Natural killer cell treated with Interleukin-12 subunit alpha and Interleukin-12 subunit beta and Interleukin-15 and Interleukin-18, amount 100 ng/mL, for 72 hours (primary cell): ENCODE measurements at regions not wholly inside any gene's neighbourhood (a gene's known extent, or its start where the extent isn't known, plus 50 kb on each side); places are given as distances from the start of the nearest gene placed in this dataset.

Source experiments
- ATAC-seq, 2 donors: fragments of 150-1000 bp; cut with Tn5 transposase in 1 of 2; sonication (Bioruptor Pico), chemical (Tn5 transposase) in 1 of 2; 2 replicates each; pipeline ENCODE4 v1.10.0; 2021
- DNase-seq: peaks from one replicate; pipeline ENCODE4 v3.0.0; 2022; ENCODE audit warnings: low spot score
- H3K27ac Mint-ChIP-seq, 2 donors: 1 replicate in 1 of 2; 2 replicates in 1 of 2; pipeline ENCODE4 v1.8.0; 2022; ENCODE audit warnings: mixed read lengths in 2 of 2, mild to moderate bottlenecking in 1 of 2, moderate library complexity in 1 of 2
- H3K27me3 Mint-ChIP-seq, 2 donors: 1 replicate in 1 of 2; 2 replicates in 1 of 2; pipeline ENCODE4 v1.8.0; 2022; ENCODE audit warnings: mixed read lengths in 2 of 2
- H3K36me3 Mint-ChIP-seq: one replicate; pipeline ENCODE4 v1.8.0; 2022; ENCODE audit warnings: mixed read lengths
- H3K4me1 Mint-ChIP-seq, 2 donors: 1 replicate in 1 of 2; 2 replicates in 1 of 2; pipeline ENCODE4 v1.8.0; 2022; ENCODE audit warnings: low read depth in 2 of 2, mixed read lengths in 2 of 2, mild to moderate bottlenecking in 1 of 2
- H3K4me3 Mint-ChIP-seq: one replicate; pipeline ENCODE4 v1.8.0; 2022; ENCODE audit warnings: mixed read lengths
- H3K9me3 Mint-ChIP-seq: 2 replicates; pipeline ENCODE4 v1.8.0; 2022; ENCODE audit warnings: mixed read lengths

DNA sequence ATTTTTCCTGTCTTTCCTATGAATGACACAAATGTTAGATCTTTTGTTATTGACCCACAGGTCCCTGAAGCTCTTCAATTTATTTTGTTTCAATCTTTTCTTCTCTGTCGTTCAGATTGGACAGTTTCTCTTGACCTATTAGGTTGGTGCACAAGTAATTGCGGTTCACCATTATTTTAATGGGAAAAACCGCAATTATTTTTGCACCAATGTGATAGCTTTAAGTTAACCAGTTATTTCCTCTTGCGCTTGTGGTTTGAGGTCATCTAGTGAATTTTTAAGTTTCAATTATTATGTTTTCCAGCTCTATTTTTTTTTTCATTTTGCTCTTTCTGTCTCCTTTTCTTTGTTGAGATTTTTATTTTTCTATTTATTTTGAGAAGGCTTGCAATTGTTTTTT is 399.2 kb downstream of the INHBA start:
- Mint-ChIP-seq H3K9me3 (peaks cover 8% of the 10 kb centered on the region), H3K4me3 (no peak overlapping the region), H3K36me3 (no peaks in the 10 kb centered on the region), H3K27me3 (no peaks in the 10 kb centered on the region), H3K27ac (no peak overlapping the region), H3K4me1 (no peaks in the 10 kb centered on the region)
- ATAC-seq: no peak
- no peak for DNase-seq

DNA sequence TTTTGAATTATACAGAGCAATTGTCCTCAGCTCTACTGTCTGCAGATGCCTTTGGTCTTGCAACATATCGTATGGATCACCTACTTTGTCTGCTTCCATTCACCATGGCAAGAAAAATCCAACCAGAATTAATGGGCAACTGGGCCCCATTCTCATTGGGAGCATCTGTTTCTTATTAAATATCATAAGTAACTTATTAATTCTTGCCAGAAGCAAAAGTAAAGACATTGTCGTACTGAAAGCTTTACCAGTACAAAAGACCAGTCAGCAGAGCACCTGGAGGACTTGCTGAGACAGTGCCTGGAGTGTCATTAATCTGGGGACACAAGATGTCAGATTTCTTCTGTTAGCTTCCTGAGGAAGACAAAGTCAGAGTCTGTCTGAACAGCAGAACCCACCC is 404.5 kb downstream of the INHBA start:
- DNase-seq (no peak), ATAC-seq (no peak)
- Mint-ChIP-seq H3K4me1 (no peaks in the 10 kb centered on the region), H3K9me3 (peaks cover 8% of the 10 kb centered on the region), H3K27ac (no peak overlapping the region), H3K27me3 (no peaks in the 10 kb centered on the region), H3K36me3 (no peaks in the 10 kb centered on the region), H3K4me3 (no peak overlapping the region)

DNA sequence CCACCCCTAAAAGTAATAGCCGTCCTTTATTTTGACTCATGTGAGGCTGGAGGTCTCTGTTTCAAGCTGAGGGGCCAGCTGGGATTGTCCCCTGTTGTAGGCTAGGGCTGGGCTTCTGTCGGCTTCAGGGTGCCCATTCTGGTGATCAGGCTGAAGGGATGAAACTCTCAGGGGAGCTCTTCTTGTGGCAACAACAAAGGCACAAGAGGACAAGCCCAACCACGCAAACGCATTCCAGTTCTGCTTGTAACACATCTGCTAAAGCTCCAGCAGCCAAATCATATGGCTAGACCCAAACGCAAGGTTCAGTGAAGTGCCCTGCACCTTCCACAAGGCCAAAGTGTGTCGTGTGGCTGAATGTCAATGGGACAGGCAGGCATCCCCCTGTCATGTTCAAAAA is 405.7 kb downstream of the INHBA start:
- Mint-ChIP-seq H3K27me3 (no peaks in the 10 kb centered on the region), H3K4me3 (no peak overlapping the region), H3K4me1 (no peaks in the 10 kb centered on the region), H3K36me3 (no peaks in the 10 kb centered on the region), H3K9me3 (peaks cover 9% of the 10 kb centered on the region), H3K27ac (no peak overlapping the region)
- ATAC-seq: no peak
- no peak for DNase-seq

DNA sequence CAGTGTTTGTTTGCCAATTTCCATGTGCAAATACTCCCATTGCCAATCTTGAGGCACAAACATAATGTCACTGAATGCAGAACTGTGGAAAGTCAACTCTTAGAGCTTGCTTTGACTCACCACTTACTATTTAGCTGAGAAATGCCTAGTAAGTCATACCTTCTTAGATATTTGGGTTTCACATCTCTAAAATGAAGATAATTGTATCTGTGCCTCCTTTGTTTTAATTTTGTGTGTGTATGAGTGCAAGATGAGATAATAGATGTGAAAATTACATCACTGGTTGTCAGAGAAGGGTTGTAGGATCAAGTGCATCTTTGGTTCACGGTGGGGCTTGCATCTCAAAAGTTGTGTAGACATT is 407.5 kb downstream of the INHBA start:
- ATAC-seq (no peak), DNase-seq (no peak)
- H3K4me1 Mint-ChIP-seq: no peaks in the 10 kb centered on the region
- H3K36me3 Mint-ChIP-seq: no peaks in the 10 kb centered on the region
- H3K27ac Mint-ChIP-seq: no peak overlapping the region
- no peaks in the 10 kb centered on the region for H3K27me3 Mint-ChIP-seq
- H3K9me3 Mint-ChIP-seq: peaks cover 9% of the 10 kb centered on the region
- H3K4me3 Mint-ChIP-seq: no peak overlapping the region

DNA sequence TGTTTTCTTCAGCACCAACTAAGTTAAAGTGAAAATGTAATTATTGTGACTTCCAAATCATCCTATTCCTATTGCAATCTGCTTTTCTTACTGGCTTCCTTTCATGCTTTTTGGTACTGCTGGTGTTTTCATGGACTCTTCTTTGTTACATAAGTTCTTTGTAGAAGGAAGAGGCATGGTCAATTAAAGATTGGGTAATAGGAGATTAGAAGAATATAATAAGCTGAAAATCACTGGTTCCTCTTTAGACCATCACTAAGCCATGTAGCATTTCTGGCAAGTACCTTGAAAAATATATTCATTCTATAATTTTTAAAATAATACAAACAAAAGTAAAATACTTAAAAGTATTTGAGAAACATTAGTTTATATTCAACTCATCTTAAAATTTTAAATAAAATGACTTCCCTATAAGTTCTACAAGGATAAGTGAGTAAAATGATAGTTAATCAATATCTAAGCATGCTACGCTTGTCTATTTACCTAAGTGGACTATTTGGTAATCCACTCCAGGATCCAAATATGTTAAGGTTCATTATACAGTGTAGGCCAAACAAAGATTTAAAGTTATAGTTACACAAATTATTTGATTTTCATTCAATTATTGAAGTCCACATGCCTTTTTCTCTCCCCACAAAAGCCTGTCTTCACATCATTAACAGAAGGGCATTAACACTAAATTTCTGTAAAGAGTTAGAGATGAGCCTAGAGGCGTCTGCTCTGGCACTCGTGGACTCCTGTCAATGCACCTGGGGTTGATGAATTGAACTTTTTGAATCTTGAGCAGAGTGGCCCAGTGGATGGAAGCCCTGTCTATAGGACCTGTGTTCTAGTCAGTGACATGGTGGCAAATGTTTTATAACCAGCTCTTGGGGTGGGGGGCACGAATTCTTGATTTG is 408.1 kb downstream of the INHBA start:
- no peak overlapping the region for H3K4me3 Mint-ChIP-seq
- DNase-seq: no peak
- H3K27me3 Mint-ChIP-seq: no peaks in the 10 kb centered on the region
- no peak for ATAC-seq
- H3K4me1 Mint-ChIP-seq: no peaks in the 10 kb centered on the region
- H3K36me3 Mint-ChIP-seq: no peaks in the 10 kb centered on the region
- H3K9me3 Mint-ChIP-seq: peaks cover 9% of the 10 kb centered on the region
- H3K27ac Mint-ChIP-seq: no peak overlapping the region

DNA sequence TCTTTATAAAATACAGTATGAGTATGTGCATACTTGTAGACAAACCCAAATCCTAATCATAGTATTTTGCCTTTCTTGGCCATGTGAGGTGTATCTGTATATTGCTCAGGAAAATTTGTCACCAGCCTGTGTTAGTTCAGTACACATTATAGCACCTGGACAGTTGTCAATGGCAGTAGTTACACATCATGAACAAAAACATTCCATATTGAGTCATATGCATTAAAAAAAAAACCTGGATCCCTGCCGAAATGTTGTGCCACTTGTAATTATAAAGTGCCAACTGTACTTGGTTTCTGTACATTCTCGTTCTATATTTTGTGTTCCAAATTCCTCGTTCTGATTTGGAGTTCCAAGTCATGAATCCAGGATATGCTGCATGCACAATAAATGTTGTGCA is 410.4 kb downstream of the INHBA start:
- Mint-ChIP-seq H3K27me3 (no peaks in the 10 kb centered on the region), H3K27ac (no peak overlapping the region), H3K9me3 (peaks cover 6% of the 10 kb centered on the region), H3K4me3 (no peak overlapping the region), H3K4me1 (no peaks in the 10 kb centered on the region), H3K36me3 (no peaks in the 10 kb centered on the region)
- DNase-seq (no peak), ATAC-seq (no peak)

DNA sequence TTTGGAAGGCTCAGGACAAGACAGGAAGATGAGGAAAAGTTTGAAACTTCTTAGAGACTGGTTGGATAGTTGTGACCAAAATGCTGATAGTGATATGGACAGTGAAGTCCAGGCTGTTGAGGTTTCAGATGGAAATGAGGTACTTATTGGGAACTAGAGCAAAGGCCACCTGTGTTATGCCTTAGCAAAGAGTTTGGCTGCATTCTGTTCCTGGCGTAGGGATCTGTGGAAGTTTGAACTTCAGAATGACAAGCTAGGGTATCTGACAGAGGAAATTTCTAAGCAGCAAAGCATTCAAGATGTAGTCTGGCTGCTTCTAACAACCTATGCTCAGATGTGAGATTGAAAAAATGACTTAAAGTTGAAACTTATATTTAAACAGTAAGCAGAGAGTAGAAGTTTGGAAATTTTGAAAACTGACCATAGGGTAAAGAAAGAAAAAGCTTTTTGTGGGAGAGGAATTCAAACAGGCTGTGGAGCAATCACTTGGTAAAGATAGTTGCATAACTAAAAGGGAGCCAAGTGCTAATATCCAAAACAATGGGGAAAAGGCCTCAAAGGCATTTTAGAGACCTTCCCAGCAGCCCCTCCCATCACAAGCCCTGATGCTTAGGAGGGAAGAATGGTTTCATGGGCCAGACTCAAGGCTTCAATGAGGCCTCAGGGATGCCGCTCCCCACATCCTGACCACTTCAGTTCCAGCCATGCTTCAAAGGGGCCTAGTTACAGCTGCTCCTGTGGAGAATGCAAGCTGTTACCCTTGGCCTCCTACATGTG is 415.1 kb downstream of the INHBA start:
- Mint-ChIP-seq H3K9me3 (peaks cover 2% of the 10 kb centered on the region), H3K4me1 (no peaks in the 10 kb centered on the region), H3K27me3 (no peaks in the 10 kb centered on the region), H3K4me3 (no peak overlapping the region), H3K36me3 (no peaks in the 10 kb centered on the region), H3K27ac (no peak overlapping the region)
- DNase-seq (no peak), ATAC-seq (no peak)

DNA sequence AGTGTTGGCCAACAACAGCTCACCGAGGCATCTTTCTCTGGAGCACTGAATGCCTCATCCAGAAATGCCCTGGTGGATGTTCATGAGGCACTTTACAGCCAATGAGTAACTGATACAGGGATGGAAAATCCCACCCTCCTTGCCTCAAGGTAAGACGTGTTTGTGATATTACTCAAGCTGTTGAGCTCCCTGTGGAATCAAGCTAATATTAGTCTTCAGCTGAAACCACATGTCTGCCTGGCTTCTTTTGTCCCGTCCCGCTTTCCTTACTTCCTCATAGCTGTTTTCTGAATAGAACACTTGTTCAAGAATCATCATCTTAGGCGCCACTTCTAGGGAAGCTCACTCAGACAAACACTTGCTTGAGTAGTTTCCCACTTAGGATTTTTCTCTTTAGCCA is 422.4 kb downstream of the INHBA start:
- ATAC-seq: no peak
- H3K4me1 Mint-ChIP-seq: no peaks in the 10 kb centered on the region
- peaks cover 27% of the 10 kb centered on the region for H3K9me3 Mint-ChIP-seq
- DNase-seq: no peak
- no peaks in the 10 kb centered on the region for H3K36me3 Mint-ChIP-seq
- no peaks in the 10 kb centered on the region for H3K27me3 Mint-ChIP-seq
- no peak overlapping the region for H3K27ac Mint-ChIP-seq
- H3K4me3 Mint-ChIP-seq: no peak overlapping the region

DNA sequence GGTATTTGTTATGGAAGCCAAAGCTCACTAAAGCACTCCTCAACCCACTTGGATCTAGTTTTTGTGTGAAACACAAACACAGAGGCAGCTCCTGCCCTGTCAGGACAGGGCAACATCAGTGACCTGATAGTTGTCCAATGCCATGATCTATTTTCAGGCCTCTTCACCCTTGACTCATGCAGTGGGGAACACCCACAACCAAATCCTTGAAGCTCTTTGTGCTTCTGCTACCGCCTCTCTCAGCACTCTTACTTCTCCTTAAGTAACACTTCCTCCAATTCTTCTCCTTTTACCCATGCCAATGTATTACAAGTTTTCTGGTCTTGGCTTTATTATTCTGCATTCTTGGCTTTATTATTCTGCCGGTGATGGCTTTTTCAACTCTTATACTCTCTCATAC is 425.3 kb downstream of the INHBA start:
- ATAC-seq (no peak), DNase-seq (no peak)
- Mint-ChIP-seq H3K36me3 (no peaks in the 10 kb centered on the region), H3K4me3 (no peak overlapping the region), H3K27ac (no peak overlapping the region), H3K27me3 (no peaks in the 10 kb centered on the region), H3K4me1 (no peaks in the 10 kb centered on the region), H3K9me3 (peaks cover 22% of the 10 kb centered on the region)

DNA sequence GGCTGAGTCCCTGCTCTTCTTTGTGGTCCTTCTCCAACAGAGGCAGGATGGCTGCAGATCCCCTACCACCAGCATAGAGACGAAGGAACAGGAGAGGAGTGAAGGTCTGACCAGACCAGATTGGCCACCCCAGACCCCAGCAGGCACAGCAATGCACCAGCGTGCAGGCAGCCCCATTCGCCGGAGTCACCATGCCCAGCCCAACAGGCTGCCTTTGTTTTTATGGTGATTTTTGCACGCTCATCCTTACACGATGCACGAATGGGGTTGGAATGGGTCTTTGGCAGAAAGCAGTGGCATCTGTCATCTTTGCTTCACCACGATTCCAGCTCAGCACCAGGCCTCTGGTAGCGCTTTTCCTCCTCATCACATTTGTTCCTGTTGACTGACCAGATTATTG is 427.6 kb downstream of the INHBA start:
- H3K27ac Mint-ChIP-seq: no peak overlapping the region
- H3K4me3 Mint-ChIP-seq: no peak overlapping the region
- no peaks in the 10 kb centered on the region for H3K4me1 Mint-ChIP-seq
- H3K9me3 Mint-ChIP-seq: peaks cover 16% of the 10 kb centered on the region
- H3K27me3 Mint-ChIP-seq: no peaks in the 10 kb centered on the region
- DNase-seq (no peak), ATAC-seq (no peak)
- H3K36me3 Mint-ChIP-seq: no peaks in the 10 kb centered on the region

DNA sequence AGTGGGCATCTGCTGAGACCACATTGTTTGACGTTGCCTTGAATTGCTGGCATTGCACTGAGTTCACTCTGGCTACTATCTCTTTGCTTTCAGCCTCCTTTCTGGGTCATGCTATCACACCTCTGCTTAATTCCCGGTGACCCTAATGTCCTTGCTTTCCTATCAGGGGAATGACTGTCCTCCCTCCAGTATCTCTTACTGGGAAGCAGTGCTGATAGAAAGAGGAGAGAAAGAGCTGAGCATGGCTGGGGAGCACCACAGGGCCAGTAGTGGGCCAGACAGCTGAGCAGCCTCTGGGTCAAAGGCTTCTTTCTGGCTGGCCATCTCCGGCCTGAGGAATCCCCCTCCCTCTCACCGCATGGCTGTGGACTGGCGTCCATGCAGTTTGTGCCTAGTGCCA is 428.7 kb downstream of the INHBA start:
- no peak for DNase-seq
- Mint-ChIP-seq H3K36me3 (no peaks in the 10 kb centered on the region), H3K9me3 (peaks cover 16% of the 10 kb centered on the region), H3K4me1 (no peaks in the 10 kb centered on the region), H3K4me3 (no peak overlapping the region), H3K27me3 (no peaks in the 10 kb centered on the region), H3K27ac (no peak overlapping the region)
- ATAC-seq: no peak

DNA sequence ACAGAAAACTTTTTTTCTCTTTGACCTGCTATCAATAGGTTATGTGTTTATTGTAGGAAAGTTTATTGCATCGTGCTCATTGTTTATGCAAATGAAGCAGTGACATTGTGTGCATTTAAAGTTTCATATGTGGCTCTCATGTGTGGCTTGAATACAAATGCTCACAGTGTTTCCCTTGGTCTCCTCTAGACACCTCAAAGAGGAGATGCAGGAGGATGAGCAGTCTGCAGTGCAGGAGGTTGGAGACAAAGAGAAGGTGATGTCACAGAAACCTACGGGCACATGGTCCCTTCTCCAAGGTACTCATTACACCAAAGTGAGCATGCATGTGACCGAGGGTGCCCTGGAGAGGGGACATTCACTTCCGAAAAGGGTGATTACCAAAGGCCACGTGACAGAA is 430.2 kb downstream of the INHBA start:
- Mint-ChIP-seq H3K4me3 (no peak overlapping the region), H3K4me1 (no peaks in the 10 kb centered on the region), H3K36me3 (no peaks in the 10 kb centered on the region), H3K27me3 (no peaks in the 10 kb centered on the region), H3K9me3 (peaks cover 10% of the 10 kb centered on the region), H3K27ac (no peak overlapping the region)
- DNase-seq (no peak), ATAC-seq (no peak)

DNA sequence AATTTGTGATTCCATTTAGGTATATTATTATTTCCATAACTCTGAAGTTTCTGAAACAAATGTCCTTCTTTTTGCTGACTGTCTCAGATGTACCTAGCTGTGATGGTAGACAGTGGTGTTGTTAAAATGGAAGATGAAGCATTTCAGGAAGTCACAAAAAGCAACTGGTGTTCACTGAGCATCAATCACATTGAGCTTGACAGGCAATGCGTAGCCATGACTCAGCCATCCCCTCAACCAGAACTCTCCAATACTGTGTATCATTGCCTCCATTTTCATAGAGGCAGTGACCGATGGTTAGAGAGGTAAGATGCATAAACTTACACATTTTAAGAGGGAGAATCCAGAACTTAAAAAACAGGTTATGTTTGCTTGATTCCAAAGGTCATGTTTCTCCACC is 434.0 kb downstream of the INHBA start:
- DNase-seq (no peak), ATAC-seq (no peak)
- Mint-ChIP-seq H3K4me1 (no peaks in the 10 kb centered on the region), H3K27me3 (no peaks in the 10 kb centered on the region), H3K36me3 (no peaks in the 10 kb centered on the region), H3K27ac (no peak overlapping the region), H3K4me3 (no peak overlapping the region), H3K9me3 (peaks cover 4% of the 10 kb centered on the region)

DNA sequence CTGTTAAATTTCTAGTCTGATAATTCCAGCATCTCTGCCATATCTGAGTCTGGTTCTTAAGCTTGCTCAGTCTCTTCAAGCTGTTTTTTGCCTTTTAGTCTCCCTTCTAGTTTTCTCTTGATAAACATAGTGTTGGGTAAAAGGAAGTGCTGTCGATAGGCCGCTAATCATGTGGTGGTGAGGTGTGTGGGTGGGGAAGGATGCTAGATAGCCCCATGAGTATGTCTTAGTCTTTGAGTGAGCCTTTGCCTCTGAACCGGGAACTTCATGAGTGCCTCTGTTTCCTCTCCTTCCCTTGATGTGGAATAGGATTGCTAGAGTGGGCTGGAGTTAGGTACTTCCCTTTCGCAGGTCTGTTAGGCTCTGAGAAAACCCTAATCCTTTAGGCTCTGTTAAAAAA is 441.8 kb downstream of the INHBA start:
- no peaks in the 10 kb centered on the region for H3K27me3 Mint-ChIP-seq
- H3K4me1 Mint-ChIP-seq: no peaks in the 10 kb centered on the region
- H3K36me3 Mint-ChIP-seq: no peaks in the 10 kb centered on the region
- no peak for ATAC-seq
- no peak for DNase-seq
- peaks cover 5% of the 10 kb centered on the region for H3K9me3 Mint-ChIP-seq
- no peak overlapping the region for H3K4me3 Mint-ChIP-seq
- H3K27ac Mint-ChIP-seq: no peak overlapping the region
